ENCODE measurements at regions not wholly inside any gene's neighbourhood (a gene's known extent, or its start where the extent isn't known, plus 50 kb on each side); places are given as distances from the start of the nearest gene placed in this dataset.

DNA sequence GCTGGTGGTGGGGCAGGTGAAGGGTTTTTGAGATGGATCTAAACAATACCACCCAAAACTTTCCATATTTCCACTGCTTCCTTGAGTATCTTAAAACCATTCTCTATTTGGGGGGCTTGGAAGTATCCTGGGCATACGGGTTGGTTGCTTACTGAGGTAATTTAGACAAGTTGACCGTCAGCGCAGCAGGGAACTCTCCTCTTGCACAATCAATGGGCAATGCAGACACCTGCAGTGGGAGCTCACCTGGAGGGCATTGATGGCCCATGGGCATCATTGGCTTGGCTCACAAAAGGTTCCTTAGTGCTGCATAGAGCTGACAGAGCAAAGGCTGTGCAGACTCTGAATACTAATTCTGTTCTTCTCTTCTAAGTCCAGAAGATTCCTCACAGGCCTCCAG, 101.5 kb downstream of the EPDR1 start:
- Histone ChIP-seq H3K4me3 (ENCODE audit: low read depth, low read length) (no peak overlapping the region), H3K27ac (ENCODE audit: extremely low read depth, low read depth, low read length) (no peak overlapping the region), H3K4me1 (ENCODE audit: control insufficient read depth, insufficient read depth, low read length) (no peaks in the 10 kb centered on the region), H3K9me3 (ENCODE audit: control insufficient read depth, insufficient read depth, low read depth, low read length) (no peaks in the 10 kb centered on the region), H3K36me3 (ENCODE audit: control insufficient read depth in 2 of 2, insufficient read depth in 1 of 2, low read length in 2 of 2) (no peaks in the 10 kb centered on the region)
- CTCF ChIA-PET = interaction anchor here (1.3 kb wide), 1 partner anchor 86 kb away, joined by 3 read pairs; no protein-coding TSS in a partner anchor
- POLR2A ChIA-PET = no interaction called here
- TF ChIP-seq PRDM1 (tag by site-specific recombination; IDR thresholded peaks at IDR 0.05) (no peak), ZNF473 (tag by site-specific recombination; IDR thresholded peaks at IDR 0.05) (no peak), ZFP41 (tag by site-specific recombination; IDR thresholded peaks at IDR 0.05; ENCODE audit: borderline replicate concordance) (no peak), ZNF792 (tag by site-specific recombination; IDR thresholded peaks at IDR 0.05) (no peak), ZNF341 (tag by site-specific recombination; IDR thresholded peaks at IDR 0.05; ENCODE audit: low read depth) (no peak), ZNF112 (tag by site-specific recombination; IDR thresholded peaks at IDR 0.05) (no peak), ZXDB (tag by site-specific recombination; IDR thresholded peaks at IDR 0.05) (no peak), ZNF658 (tag by site-specific recombination; IDR thresholded peaks at IDR 0.05) (no peak), ZNF121 (tag by site-specific recombination; IDR thresholded peaks at IDR 0.05) (no peak), ZSCAN23 (tag by site-specific recombination; IDR thresholded peaks at IDR 0.05) (no peak)
- TF ChIP-seq, protein P1, sequence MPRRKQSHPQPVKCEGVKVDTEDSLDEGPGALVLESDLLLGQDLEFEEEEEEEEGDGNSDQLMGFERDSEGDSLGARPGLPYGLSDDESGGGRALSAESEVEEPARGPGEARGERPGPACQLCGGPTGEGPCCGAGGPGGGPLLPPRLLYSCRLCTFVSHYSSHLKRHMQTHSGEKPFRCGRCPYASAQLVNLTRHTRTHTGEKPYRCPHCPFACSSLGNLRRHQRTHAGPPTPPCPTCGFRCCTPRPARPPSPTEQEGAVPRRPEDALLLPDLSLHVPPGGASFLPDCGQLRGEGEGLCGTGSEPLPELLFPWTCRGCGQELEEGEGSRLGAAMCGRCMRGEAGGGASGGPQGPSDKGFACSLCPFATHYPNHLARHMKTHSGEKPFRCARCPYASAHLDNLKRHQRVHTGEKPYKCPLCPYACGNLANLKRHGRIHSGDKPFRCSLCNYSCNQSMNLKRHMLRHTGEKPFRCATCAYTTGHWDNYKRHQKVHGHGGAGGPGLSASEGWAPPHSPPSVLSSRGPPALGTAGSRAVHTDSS (tag by site-specific recombination; IDR thresholded peaks at IDR 0.05) = no peak

DNA sequence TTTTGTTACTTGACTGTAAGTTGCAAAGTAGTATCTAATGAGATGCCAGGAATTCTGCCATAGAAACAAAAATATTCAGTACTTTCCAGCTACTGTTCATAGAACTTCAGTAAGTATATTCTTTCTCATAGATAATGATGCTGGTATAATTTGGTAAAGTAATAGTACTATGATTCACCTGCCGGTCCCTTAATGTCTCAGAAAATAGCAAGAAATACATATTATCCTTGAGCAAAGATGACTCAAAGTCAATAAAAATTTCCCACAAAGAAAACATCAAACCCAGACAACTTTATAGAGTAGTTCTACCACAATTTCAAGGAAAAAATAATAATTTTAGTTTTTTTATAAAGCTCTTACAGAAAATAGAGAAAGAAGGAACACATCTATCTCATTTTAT, 105.4 kb downstream of the EPDR1 start:
- no peak overlapping the region for H3K4me3 ChIP-seq (ENCODE audit: low read depth, low read length)
- ChIA-PET POLR2A (no interaction called here), CTCF (no interaction called here)
- no peaks in the 10 kb centered on the region for H3K4me1 ChIP-seq (ENCODE audit: control insufficient read depth, insufficient read depth, low read length)
- no peak overlapping the region for H3K27ac ChIP-seq (ENCODE audit: extremely low read depth, low read depth, low read length)
- no peaks in the 10 kb centered on the region for H3K9me3 ChIP-seq (ENCODE audit: control insufficient read depth, insufficient read depth, low read depth, low read length)
- H3K36me3 ChIP-seq (ENCODE audit: control insufficient read depth in 2 of 2, insufficient read depth in 1 of 2, low read length in 2 of 2) = no peaks in the 10 kb centered on the region
- no peak for TF ChIP-seq TCF7L2 (IDR thresholded peaks at IDR 0.05; ENCODE audit: borderline replicate concordance, low read depth, low read length)
- TF ChIP-seq ZSCAN16 (tag by site-specific recombination; IDR thresholded peaks at IDR 0.05) = no peak
- TF ChIP-seq, protein P2, sequence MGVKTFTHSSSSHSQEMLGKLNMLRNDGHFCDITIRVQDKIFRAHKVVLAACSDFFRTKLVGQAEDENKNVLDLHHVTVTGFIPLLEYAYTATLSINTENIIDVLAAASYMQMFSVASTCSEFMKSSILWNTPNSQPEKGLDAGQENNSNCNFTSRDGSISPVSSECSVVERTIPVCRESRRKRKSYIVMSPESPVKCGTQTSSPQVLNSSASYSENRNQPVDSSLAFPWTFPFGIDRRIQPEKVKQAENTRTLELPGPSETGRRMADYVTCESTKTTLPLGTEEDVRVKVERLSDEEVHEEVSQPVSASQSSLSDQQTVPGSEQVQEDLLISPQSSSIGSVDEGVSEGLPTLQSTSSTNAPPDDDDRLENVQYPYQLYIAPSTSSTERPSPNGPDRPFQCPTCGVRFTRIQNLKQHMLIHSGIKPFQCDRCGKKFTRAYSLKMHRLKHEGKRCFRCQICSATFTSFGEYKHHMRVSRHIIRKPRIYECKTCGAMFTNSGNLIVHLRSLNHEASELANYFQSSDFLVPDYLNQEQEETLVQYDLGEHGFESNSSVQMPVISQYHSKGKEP (tag by site-specific recombination; IDR thresholded peaks at IDR 0.05) = no peak
- TF ChIP-seq ZNF560 (tag by site-specific recombination; IDR thresholded peaks at IDR 0.05; ENCODE audit: borderline replicate concordance) = no peak
- TF ChIP-seq, protein P3, sequence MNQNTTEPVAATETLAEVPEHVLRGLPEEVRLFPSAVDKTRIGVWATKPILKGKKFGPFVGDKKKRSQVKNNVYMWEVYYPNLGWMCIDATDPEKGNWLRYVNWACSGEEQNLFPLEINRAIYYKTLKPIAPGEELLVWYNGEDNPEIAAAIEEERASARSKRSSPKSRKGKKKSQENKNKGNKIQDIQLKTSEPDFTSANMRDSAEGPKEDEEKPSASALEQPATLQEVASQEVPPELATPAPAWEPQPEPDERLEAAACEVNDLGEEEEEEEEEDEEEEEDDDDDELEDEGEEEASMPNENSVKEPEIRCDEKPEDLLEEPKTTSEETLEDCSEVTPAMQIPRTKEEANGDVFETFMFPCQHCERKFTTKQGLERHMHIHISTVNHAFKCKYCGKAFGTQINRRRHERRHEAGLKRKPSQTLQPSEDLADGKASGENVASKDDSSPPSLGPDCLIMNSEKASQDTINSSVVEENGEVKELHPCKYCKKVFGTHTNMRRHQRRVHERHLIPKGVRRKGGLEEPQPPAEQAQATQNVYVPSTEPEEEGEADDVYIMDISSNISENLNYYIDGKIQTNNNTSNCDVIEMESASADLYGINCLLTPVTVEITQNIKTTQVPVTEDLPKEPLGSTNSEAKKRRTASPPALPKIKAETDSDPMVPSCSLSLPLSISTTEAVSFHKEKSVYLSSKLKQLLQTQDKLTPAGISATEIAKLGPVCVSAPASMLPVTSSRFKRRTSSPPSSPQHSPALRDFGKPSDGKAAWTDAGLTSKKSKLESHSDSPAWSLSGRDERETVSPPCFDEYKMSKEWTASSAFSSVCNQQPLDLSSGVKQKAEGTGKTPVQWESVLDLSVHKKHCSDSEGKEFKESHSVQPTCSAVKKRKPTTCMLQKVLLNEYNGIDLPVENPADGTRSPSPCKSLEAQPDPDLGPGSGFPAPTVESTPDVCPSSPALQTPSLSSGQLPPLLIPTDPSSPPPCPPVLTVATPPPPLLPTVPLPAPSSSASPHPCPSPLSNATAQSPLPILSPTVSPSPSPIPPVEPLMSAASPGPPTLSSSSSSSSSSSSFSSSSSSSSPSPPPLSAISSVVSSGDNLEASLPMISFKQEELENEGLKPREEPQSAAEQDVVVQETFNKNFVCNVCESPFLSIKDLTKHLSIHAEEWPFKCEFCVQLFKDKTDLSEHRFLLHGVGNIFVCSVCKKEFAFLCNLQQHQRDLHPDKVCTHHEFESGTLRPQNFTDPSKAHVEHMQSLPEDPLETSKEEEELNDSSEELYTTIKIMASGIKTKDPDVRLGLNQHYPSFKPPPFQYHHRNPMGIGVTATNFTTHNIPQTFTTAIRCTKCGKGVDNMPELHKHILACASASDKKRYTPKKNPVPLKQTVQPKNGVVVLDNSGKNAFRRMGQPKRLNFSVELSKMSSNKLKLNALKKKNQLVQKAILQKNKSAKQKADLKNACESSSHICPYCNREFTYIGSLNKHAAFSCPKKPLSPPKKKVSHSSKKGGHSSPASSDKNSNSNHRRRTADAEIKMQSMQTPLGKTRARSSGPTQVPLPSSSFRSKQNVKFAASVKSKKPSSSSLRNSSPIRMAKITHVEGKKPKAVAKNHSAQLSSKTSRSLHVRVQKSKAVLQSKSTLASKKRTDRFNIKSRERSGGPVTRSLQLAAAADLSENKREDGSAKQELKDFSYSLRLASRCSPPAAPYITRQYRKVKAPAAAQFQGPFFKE (tag by site-specific recombination; IDR thresholded peaks at IDR 0.05; ENCODE audit: borderline replicate concordance) = no peak
- no peak for TF ChIP-seq ZNF324 (tag by site-specific recombination; IDR thresholded peaks at IDR 0.05)
- no peak for TF ChIP-seq MZF1 (tag by site-specific recombination; IDR thresholded peaks at IDR 0.05; ENCODE audit: borderline replicate concordance)
- no peak for TF ChIP-seq HOXA7 (CRISPR knock-in tag; IDR thresholded peaks at IDR 0.05; ENCODE audit: borderline replicate concordance)
- TF ChIP-seq SP3 (tag by site-specific recombination; IDR thresholded peaks at IDR 0.05) = no peak
- TF ChIP-seq, protein P4, sequence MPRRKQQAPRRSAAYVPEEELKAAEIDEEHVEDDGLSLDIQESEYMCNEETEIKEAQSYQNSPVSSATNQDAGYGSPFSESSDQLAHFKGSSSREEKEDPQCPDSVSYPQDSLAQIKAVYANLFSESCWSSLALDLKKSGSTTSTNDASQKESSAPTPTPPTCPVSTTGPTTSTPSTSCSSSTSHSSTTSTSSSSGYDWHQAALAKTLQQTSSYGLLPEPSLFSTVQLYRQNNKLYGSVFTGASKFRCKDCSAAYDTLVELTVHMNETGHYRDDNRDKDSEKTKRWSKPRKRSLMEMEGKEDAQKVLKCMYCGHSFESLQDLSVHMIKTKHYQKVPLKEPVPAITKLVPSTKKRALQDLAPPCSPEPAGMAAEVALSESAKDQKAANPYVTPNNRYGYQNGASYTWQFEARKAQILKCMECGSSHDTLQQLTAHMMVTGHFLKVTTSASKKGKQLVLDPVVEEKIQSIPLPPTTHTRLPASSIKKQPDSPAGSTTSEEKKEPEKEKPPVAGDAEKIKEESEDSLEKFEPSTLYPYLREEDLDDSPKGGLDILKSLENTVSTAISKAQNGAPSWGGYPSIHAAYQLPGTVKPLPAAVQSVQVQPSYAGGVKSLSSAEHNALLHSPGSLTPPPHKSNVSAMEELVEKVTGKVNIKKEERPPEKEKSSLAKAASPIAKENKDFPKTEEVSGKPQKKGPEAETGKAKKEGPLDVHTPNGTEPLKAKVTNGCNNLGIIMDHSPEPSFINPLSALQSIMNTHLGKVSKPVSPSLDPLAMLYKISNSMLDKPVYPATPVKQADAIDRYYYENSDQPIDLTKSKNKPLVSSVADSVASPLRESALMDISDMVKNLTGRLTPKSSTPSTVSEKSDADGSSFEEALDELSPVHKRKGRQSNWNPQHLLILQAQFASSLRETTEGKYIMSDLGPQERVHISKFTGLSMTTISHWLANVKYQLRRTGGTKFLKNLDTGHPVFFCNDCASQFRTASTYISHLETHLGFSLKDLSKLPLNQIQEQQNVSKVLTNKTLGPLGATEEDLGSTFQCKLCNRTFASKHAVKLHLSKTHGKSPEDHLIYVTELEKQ (tag by site-specific recombination; IDR thresholded peaks at IDR 0.05; ENCODE audit: borderline replicate concordance) = no peak
- no peak for TF ChIP-seq KLF9 (tag by site-specific recombination; IDR thresholded peaks at IDR 0.05; ENCODE audit: low read depth)

All from HEK293 (cell line).